Activated CD4-positive, alpha-beta T cell treated with anti-CD3 and anti-CD28 coated beads for 48 hours (primary cell): ENCODE measurements at regions not wholly inside any gene's neighbourhood (a gene's known extent, or its start where the extent isn't known, plus 50 kb on each side); places are given as distances from the start of the nearest gene placed in this dataset.

Experiments used
- DNase-seq: peaks from one replicate; pipeline ENCODE4 v3.0.0-alpha.2; 2020

- no peak for DNase-seq
These were observed 86.3 kb downstream of the HS3ST1 start for GRCh38 chr4:11342401-11342800.

GRCh38 chr4:11341337-11342043, 87.2 kb downstream of the HS3ST1 start:
- no peak for DNase-seq

- DNase-seq, result no peak
These were observed 89.5 kb downstream of the HS3ST1 start for GRCh38 chr4:11338956-11339782.

- DNase-seq, result no peak
These were observed 91.4 kb downstream of the HS3ST1 start for GRCh38 chr4:11337287-11337686.

DNA sequence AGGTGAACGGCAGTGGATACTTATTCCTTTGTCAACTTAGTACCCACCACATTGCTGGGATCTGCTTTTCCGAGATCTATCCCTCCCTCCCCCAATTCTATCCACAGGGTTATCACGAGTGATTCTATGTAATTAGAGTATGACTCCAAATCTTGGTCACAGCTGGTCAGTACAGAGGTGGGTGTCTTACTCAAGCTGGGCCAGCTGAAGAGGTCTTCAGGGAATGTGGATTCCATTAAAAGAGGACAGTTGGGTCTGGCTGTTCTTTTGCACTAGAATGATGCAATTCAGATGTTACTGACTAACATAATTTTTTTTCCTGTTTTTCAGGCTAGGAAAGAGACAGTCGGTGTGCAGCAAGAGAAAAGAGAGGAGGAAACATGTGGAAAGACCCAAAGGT, 92.3 kb downstream of the HS3ST1 start:
- DNase-seq, result no peak

DNA sequence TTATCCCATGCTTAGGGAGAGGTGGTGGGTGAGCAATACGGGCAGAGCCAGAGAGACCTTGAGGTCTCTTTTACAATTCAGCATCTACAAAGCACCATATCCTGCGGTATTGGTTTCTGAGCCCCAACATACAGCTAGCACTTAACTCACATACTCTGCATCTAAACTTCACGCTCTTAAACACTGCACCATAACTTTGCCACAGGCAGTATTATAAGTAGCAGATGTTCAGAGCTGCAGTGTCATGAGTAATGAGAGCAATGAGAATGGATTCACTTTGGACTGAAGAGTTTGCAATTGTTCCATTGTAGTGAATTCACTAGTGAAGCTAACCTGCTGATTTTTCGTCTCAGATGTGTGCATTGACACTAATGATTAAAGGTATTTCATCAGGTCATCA, 93.8 kb downstream of the HS3ST1 start:
- no peak for DNase-seq

GRCh38 chr4:11328401-11328800, 100.3 kb downstream of the HS3ST1 start:
- no peak for DNase-seq

DNA sequence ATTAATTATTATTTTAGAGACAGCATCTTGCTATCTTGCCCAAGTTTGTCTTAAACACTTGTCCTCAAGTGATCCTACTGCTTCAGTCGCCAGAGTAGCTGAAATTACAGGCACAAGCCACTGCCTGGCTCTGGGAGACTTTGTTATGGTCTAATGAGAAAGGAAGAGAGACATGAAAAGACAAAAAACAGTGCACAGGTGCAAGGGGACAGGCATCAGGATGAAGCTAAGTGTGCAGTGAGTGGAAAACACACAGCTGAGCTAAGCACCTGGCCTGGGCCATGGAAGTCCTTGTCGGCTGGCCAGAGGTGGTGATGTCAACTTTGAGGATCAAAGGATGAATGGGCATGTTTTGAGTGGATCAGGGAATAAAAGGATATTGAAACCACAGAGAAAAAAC, 102.7 kb downstream of the HS3ST1 start:
- DNase-seq, result no peak

DNA sequence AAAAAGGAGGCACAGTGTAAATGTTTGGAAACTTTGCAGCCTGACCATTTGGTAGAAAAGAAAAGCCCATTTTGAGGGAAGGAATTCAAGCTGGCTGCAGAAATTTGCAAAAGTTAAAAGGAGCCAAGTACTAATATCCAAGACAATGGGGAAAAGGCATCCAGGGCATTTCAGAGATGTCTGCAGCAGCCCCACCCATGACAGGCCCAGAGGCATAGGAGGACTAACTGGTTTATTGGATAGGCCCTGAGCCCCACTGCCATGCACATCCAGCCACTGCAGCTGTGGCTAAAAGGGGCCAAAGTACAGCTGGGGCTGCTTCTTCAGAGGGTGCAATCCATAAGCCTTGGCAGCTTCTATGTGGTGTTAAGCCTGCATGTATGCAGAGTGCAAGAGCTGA, 104.9 kb downstream of the HS3ST1 start:
- no peak for DNase-seq

DNA sequence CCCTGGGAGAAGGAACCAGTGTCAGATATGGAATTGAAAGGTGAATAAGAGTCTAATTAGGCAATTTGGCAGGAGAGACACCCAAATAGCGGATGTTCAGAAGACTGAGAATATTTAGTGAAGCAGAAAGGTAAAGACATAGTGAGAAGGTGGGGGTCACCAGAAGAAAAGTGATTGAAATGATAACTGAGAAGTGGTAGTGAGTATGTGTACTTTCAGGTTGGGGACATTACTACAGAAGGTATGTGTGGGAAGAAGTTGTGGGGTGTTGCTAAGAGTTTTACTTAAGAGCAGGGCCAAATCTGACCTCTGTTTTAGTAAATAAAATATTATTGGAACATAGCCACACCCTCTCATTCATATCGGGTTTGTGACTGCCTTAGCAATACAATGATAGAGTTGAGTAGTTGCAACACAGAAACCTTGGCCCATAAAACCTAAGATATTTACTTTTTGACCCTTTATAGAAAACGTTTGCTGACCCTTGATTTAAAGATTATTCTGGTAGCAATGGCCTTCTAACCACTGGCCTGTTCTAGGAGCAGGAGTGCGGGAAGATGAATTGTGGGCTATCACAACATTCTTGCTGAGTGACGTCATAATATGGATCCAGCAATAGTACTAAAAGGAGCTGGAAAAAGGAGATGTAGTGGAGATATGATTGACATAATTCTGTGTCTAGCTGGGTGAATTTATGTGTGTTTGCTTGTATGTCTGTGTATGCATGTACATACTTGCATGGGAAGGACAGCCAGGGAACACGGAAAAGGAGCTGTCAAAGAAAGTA, 115.3 kb downstream of the HS3ST1 start:
- DNase-seq, result no peak

- DNase-seq, result no peak
These were observed 116.3 kb downstream of the HS3ST1 start for GRCh38 chr4:11312389-11312788.

- DNase-seq, result no peak
These were observed 127.5 kb downstream of the HS3ST1 start for GRCh38 chr4:11301075-11301660.

- no peak for DNase-seq
These were observed 128.9 kb downstream of the HS3ST1 start for GRCh38 chr4:11299836-11300235.

DNA sequence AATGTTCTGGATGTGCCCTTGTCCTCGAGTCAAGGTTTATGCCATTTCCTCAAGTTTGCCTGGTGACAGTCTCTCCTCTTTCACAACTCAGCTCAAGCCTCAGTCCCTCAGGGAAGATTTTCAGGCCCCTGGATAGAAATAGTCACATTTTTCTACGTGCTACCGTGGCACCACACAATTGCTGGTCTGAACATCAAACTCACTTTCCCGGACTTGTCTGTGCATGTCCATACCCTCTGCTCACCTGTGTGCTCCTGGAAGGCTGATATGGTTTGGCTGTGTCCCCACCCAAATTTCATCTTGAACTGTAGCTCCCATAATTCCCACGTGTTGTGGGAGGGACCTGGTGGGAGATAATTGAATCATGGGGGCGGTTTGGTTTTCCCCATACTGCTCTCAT, 129.7 kb downstream of the HS3ST1 start:
- no peak for DNase-seq

DNA sequence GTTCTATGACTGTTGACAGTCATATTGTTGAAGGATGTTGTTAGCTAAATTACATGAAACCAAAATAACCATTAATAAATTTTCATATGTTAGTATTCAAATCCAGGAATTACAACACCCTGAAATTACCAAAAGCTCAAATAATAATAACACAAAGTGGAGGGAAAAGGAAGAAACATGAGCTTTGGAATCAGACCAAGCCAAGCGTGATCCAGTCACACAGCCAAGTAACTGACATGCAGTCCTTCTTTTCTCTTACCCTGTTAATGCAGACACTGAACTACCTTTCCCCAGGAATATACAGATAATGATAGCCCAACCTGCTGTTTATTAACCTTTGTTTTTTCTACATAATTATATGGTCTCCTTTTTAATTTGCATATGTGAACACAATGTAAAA, 130.2 kb downstream of the HS3ST1 start:
- no peak for DNase-seq

GRCh38 chr4:11297627-11298026, 131.1 kb downstream of the HS3ST1 start:
- DNase-seq, result no peak

DNA sequence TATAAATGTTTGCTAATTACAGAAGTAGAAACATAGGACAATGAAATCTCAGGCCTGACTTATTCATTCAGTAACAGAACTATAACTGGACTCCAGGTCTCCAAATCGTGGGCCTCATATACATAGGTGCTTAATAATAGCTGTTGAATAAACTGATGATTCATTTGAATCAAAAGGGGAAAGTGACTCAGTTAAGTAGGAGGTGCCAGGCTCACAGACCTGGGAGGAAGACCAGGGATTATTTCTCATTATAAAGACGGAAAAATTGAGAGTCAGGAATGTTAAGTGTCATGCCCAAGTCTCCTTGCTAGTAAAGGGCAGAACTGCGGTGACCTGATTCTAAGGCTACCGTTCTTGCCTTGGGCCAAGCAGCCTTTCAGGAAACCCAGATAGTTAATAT, 131.5 kb downstream of the HS3ST1 start:
- DNase-seq, result no peak

- DNase-seq, result no peak
These were observed 134.8 kb downstream of the HS3ST1 start for GRCh38 chr4:11293866-11294265.

GRCh38 chr4:11287055-11287454, 141.6 kb downstream of the HS3ST1 start:
- DNase-seq, result no peak

- DNase-seq, result no peak
These were observed 142.2 kb downstream of the HS3ST1 start for GRCh38 chr4:11286533-11286932.

- no peak for DNase-seq
These were observed 147.0 kb downstream of the HS3ST1 start for GRCh38 chr4:11281720-11282119.

DNA sequence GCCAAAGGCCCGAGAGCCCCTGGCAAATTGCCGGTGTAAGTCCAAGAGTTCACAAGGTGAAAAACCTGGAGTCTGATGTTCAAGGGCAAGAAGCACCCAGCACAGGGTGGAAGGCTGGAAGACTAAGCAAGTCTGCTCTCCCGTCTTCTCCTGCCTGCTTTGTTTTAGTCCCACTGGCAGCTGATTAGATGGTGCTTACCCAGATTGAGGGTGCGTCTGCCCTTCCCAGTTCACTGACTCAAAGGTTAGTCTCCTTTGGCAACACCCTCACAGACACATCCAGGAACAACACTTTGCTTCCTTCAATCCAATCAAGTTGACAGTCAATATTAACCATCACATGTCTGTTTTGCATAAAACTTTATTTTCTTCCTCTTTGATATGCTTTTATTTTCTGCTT, 157.4 kb downstream of the HS3ST1 start:
- no peak for DNase-seq

DNA sequence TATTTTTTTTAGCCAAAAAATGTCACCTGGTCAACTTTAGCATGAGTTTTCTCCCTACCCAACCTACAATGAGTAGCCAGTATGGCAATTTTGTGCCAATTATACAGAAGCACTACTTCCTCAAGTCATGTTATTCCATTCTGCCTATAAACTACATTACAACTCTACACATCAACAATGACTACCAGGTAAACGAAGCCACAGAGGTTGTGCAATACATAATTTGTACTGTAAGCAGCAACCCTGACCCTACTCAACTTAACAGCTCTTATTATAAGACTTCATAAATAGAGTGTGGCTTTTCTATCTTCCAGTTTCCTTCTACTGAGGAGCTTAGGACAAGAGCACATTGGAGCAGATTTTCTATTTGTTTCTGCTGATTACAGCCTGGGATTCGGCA, 160.5 kb downstream of the HS3ST1 start:
- no peak for DNase-seq
